ENCODE measurements at regions not wholly inside any gene's neighbourhood (a gene's known extent, or its start where the extent isn't known, plus 50 kb on each side); places are given as distances from the start of the nearest gene placed in this dataset.
"Not testable (repeated sequence)": the region's sequence is repeated elsewhere in the genome, so short reads cannot be mapped to it uniquely, and the experiment has no call there.

DNA sequence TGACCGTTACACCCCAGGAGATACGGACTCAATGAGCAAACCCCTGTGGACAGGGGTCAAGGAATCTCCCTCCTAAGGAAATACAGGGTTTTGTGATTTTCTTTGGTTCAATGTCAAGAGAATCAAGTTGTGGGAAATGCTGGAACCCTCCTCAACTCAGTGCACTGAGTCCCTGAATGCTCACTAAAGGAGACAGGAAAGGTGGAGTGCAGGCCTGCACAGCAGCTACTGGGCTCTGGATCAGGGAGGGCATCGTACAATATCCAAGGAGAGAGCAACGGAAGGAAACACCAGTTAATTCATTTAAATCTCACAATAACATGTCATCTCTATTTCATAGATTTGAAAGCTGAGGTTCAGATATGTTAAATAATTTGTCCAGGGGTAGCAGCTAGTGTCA lies 263.5 kb upstream of the PLGLB1 start:
- TF ChIP-seq CTCF (IDR thresholded peaks at IDR 0.05); POLR2A (IDR thresholded peaks at IDR 0.05); POLR2AphosphoS5 (IDR thresholded peaks at IDR 0.05; ENCODE audit: insufficient read depth in 1 of 2, low read depth in 1 of 2): not testable (repeated sequence)
